H1 (cell line): ENCODE measurements at regions not wholly inside any gene's neighbourhood (a gene's known extent, or its start where the extent isn't known, plus 50 kb on each side); places are given as distances from the start of the nearest gene placed in this dataset.

ENCODE experiments used
- ASH2L ChIP-seq: fragments of 200-600, 300-600 bp; sonication (generic); IDR thresholded peaks from one replicate; pipeline ENCODE4 v1.7.1; 2017; ENCODE audit warnings: low read length
- CREB1 ChIP-seq: IDR thresholded peaks from 2 replicates; pipeline ENCODE4 v1.6.1; 2012; ENCODE audit warnings: inconsistent platforms
- EP300 ChIP-seq, 2 experiments: IDR thresholded peaks; 1 replicate in 1 of 2; 2 replicates in 1 of 2; pipeline ENCODE4 v1.6.1; 2011 to 2012; ENCODE audit warnings: low read depth in 2 of 2, low read length in 2 of 2, mild to moderate bottlenecking in 2 of 2, borderline replicate concordance in 1 of 2, inconsistent platforms in 1 of 2, moderate library complexity in 1 of 2
- PHF8 ChIP-seq: fragments of 200-600 bp; sonication (generic); conservative IDR thresholded peaks from 2 replicates; pipeline ENCODE4 v1.7.1; 2012; ENCODE audit warnings: low read depth, mild to moderate bottlenecking, inconsistent platforms, low read length, moderate library complexity
- RXRA ChIP-seq: IDR thresholded peaks from 2 replicates; pipeline ENCODE4 v1.6.1; 2011; ENCODE audit warnings: low read depth, mild to moderate bottlenecking, low read length, moderate library complexity; ENCODE audit not compliant: insufficient read depth
- SIN3A ChIP-seq, 2 experiments: IDR thresholded peaks in 1 of 2; conservative IDR thresholded peaks in 1 of 2; 2 replicates each; pipeline ENCODE4 v1.6.1; 2011 to 2012; ENCODE audit warnings: low read length in 2 of 2, improper control_type of control experiment in 1 of 2, low read depth in 1 of 2, mild to moderate bottlenecking in 1 of 2
- TF ChIP-seq, protein P1 (sequence below): IDR thresholded peaks from 2 replicates; pipeline ENCODE4 v1.6.1; 2011; ENCODE audit warnings: low read length, improper control_type of control experiment
- TF ChIP-seq, protein P2 (sequence below): IDR thresholded peaks from 2 replicates; pipeline ENCODE4 v1.6.1; 2011; ENCODE audit warnings: low read depth, mild to moderate bottlenecking, low read length; ENCODE audit not compliant: insufficient read depth

DNA sequence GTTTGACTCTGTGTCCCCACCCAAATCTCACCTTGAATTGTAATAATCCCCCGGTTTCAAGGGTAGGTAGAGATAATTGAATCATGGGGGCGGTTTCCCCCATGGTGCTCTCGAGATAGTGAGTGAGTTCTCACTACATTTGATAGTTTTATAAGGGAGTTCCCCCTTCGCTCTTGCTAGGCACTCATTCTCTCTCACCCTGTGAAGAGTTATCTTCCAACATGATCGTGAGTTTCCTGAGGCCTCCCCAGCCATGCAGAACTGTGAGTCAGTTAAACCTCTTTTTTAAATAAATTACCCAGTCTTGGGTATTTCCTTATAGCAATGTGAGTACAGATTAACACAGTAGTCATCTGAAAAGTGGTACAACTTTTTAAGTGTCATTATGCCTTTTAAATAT lies 913.5 kb upstream of the LRRN3 start (continued):
- TF ChIP-seq SIN3A (conservative IDR thresholded peaks at IDR 0.05 in 1 of 2, IDR thresholded peaks at IDR 0.05 in 1 of 2; ENCODE audit: low read depth in 1 of 2, low read length in 2 of 2): no peak
- TF ChIP-seq, protein P1, sequence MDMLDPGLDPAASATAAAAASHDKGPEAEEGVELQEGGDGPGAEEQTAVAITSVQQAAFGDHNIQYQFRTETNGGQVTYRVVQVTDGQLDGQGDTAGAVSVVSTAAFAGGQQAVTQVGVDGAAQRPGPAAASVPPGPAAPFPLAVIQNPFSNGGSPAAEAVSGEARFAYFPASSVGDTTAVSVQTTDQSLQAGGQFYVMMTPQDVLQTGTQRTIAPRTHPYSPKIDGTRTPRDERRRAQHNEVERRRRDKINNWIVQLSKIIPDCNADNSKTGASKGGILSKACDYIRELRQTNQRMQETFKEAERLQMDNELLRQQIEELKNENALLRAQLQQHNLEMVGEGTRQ: no peak
- TF ChIP-seq EP300 (IDR thresholded peaks at IDR 0.05; ENCODE audit: borderline replicate concordance in 1 of 2, low read depth in 2 of 2, low read length in 2 of 2): no peak
- TF ChIP-seq ASH2L: no peak
- TF ChIP-seq CREB1: no peak
- TF ChIP-seq, protein P2, sequence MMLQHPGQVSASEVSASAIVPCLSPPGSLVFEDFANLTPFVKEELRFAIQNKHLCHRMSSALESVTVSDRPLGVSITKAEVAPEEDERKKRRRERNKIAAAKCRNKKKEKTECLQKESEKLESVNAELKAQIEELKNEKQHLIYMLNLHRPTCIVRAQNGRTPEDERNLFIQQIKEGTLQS: no peak
- TF ChIP-seq RXRA: no peak
- TF ChIP-seq PHF8: no peak
